K562 (cell line): ENCODE measurements at regions not wholly inside any gene's neighbourhood (a gene's known extent, or its start where the extent isn't known, plus 50 kb on each side); places are given as distances from the start of the nearest gene placed in this dataset.

Experiments
- ATAC-seq: fragments of 200-7000 bp; cut with Tn5 transposase; 3 replicates; pipeline ENCODE4 v1.9.1; 2020; ENCODE audit warnings: moderate library complexity
- BruUV-seq: library from RNA; stranded (reverse); fragments of 400-500 nt; replicated peaks from 2 replicates; lab custom pipeline; 2021; lab: Mats Ljungman, UMichigan
- CTCF ChIA-PET: fragments of 300-600 bp; formaldehyde crosslinking; extraction: SDS; loops from one replicate; lab custom pipeline; 2021; ENCODE audit warnings: low intra/inter-chr PET ratio; lab: Yijun Ruan, JAX
- POLR2A ChIA-PET: fragments of 300-600, 350-650 bp; sonication (Branson Sonifier 250); formaldehyde crosslinking; extraction: SDS; loops from one replicate; lab custom pipeline; 2021; ENCODE audit warnings: antibody characterized with exemption, inconsistent platforms; lab: Yijun Ruan, JAX
- DNase-seq, 4 experiments: peaks; one replicate each; pipeline versions ENCODE4 v3.0.0 to v3.0.0-alpha.2; 2011 to 2018; ENCODE audit warnings: low spot score in 3 of 4, mixed read lengths in 3 of 4; ENCODE audit errors: extremely low read depth in 1 of 4
- FAIRE-seq: peaks from 2 replicates; lab custom pipeline; 2011; peaks lifted over from hg19 to GRCh38; lab: Jason Lieb, UNC
- H2AFZ ChIP-seq: 2 replicates; pipeline ENCODE4 v1.6.0; 2011; ENCODE audit warnings: low read depth, low read length, control low read depth, inconsistent platforms
- H3K27ac ChIP-seq: fragments of 200-600 bp; 3 replicates; pipeline ENCODE4 v1.8.0; 2011; ENCODE audit warnings: low read depth, mild to moderate bottlenecking, control low read depth, inconsistent platforms, low read length, moderate library complexity, mixed read lengths; ENCODE audit errors: extremely low read depth
- H3K27me3 ChIP-seq, 2 experiments: fragments of 300-600 bp in 1 of 2; 2 replicates in 1 of 2; 3 replicates in 1 of 2; pipeline versions ENCODE4 v1.6.0 to v1.8.0; 2011; ENCODE audit warnings: inconsistent platforms in 2 of 2, low read length in 2 of 2, mild to moderate bottlenecking in 1 of 2, mixed read lengths in 1 of 2, moderate library complexity in 1 of 2; ENCODE audit not compliant: control insufficient read depth in 2 of 2, insufficient read depth in 2 of 2
- H3K36me3 ChIP-seq: fragments of 300-600 bp; 3 replicates; pipeline ENCODE4 v1.8.0; 2011; ENCODE audit warnings: mild to moderate bottlenecking, low read length, inconsistent platforms; ENCODE audit not compliant: control insufficient read depth, insufficient read depth
- H3K4me1 ChIP-seq, 2 experiments: fragments of 200-600 bp in 1 of 2; replicated peaks in 1 of 2; 2 replicates in 1 of 2; 3 replicates in 1 of 2; pipeline versions ENCODE4 v1.5.1 to v1.8.0; 2011; ENCODE audit warnings: inconsistent platforms in 2 of 2, low read length in 2 of 2, mild to moderate bottlenecking in 1 of 2, mixed read lengths in 1 of 2, moderate library complexity in 1 of 2; ENCODE audit not compliant: control insufficient read depth in 2 of 2, insufficient read depth in 2 of 2
- H3K4me2 ChIP-seq: 2 replicates; pipeline ENCODE4 v1.6.1; 2011; ENCODE audit warnings: low read length, control low read depth, inconsistent platforms, mixed read lengths; ENCODE audit not compliant: insufficient read depth
- H3K4me3 ChIP-seq: fragments of 200-600 bp; sonication (generic), shearing (Covaris generic); 2 replicates; pipeline ENCODE4 v1.5.1; 2016; ENCODE audit warnings: control low read depth, inconsistent platforms
- H3K79me2 ChIP-seq: fragments of 200-600 bp; 3 replicates; pipeline ENCODE4 v1.8.0; 2011; ENCODE audit warnings: low read length, inconsistent platforms; ENCODE audit not compliant: control insufficient read depth, insufficient read depth
- H3K9ac ChIP-seq, 2 experiments: 2 replicates each; pipeline versions ENCODE4 v1.6.0 to v1.6.1; 2011; ENCODE audit warnings: low read depth in 2 of 2, low read length in 2 of 2, control low read depth in 1 of 2, inconsistent platforms in 1 of 2, mild to moderate bottlenecking in 1 of 2, mixed read lengths in 1 of 2; ENCODE audit not compliant: insufficient read depth in 1 of 2
- H3K9me1 ChIP-seq: one replicate; pipeline ENCODE4 v1.6.0; 2011; ENCODE audit warnings: inconsistent platforms, mild to moderate bottlenecking, low read length, moderate library complexity; ENCODE audit not compliant: control insufficient read depth, insufficient read depth
- H3K9me3 ChIP-seq: replicated peaks from 2 replicates; pipeline ENCODE4 v1.5.1; 2011; ENCODE audit warnings: low read depth, low read length, inconsistent platforms; ENCODE audit not compliant: control insufficient read depth, insufficient read depth
- H4K20me1 ChIP-seq: replicated peaks from 2 replicates; pipeline ENCODE4 v1.6.1; 2011; ENCODE audit warnings: low read length, inconsistent platforms, mixed read lengths; ENCODE audit not compliant: control insufficient read depth, insufficient read depth
- CSDE1 ChIP-seq, 2 experiments: fragments of 450-650 bp; IDR thresholded peaks; 2 replicates each; pipeline ENCODE4 v1.6.1; 2016; ENCODE audit warnings: mild to moderate bottlenecking in 1 of 2
- FOXM1 ChIP-seq, 2 experiments: fragments of 450-650 bp in 1 of 2; sonication (generic) in 1 of 2; formaldehyde crosslinking in 1 of 2; IDR thresholded peaks; 2 replicates each; pipeline versions ENCODE4 v1.6.1 to v1.9.0; 2017 to 2022; ENCODE audit warnings: low read depth in 2 of 2, mild to moderate bottlenecking in 2 of 2, missing genetic modification reagents in 1 of 2, moderate library complexity in 1 of 2
- HDAC1 ChIP-seq, 2 experiments: fragments of 450-650 bp; IDR thresholded peaks; 2 replicates each; pipeline ENCODE4 v1.6.1; 2016 to 2017; ENCODE audit warnings: inconsistent platforms in 1 of 2, mild to moderate bottlenecking in 1 of 2, moderate library complexity in 1 of 2
- HNRNPLL ChIP-seq: fragments of 200-400 bp; formaldehyde crosslinking; IDR thresholded peaks from 2 replicates; pipeline ENCODE4 v1.6.1; 2017; ENCODE audit warnings: low read length, low read depth, mild to moderate bottlenecking; ENCODE audit not compliant: poor library complexity, severe bottlenecking
- MCM3 ChIP-seq: fragments of 450-650 bp; IDR thresholded peaks from 2 replicates; pipeline ENCODE4 v1.6.1; 2016
- MCM7 ChIP-seq, 2 experiments: fragments of 450-650 bp; IDR thresholded peaks; 2 replicates each; pipeline ENCODE4 v1.6.1; 2016 to 2018
- MEF2A ChIP-seq: IDR thresholded peaks from 2 replicates; pipeline ENCODE4 v1.6.1; 2011; ENCODE audit warnings: low read depth, mild to moderate bottlenecking, low read length, moderate library complexity; ENCODE audit not compliant: control insufficient read depth
- PRMT5 ChIP-seq: sonication (generic); formaldehyde crosslinking; IDR thresholded peaks from 2 replicates; pipeline ENCODE4 v1.5.0; 2020; ENCODE audit warnings: missing genetic modification reagents
- SREBF2 ChIP-seq: sonication (generic); formaldehyde crosslinking; IDR thresholded peaks from 2 replicates; pipeline ENCODE4 v1.4.0; 2020; ENCODE audit warnings: mild to moderate bottlenecking, missing genetic modification reagents
- U2AF2 ChIP-seq: fragments of 200-400 bp; formaldehyde crosslinking; optimal IDR thresholded peaks from 2 replicates; pipeline ENCODE3; 2017; ENCODE audit warnings: low read depth, mild to moderate bottlenecking, low read length
- ZC3H11A ChIP-seq: IDR thresholded peaks from 2 replicates; pipeline ENCODE4 v1.6.1; 2012; ENCODE audit warnings: low read depth, low read length, improper control_type of control experiment
- WGBS: fragments of 100-300 bp; shearing (Covaris generic); methylation state at CpG from one replicate; pipeline ENCODE4 v1.1.6; 2016; ENCODE audit warnings: low coverage, mixed read lengths; ENCODE audit not compliant: insufficient coverage; ENCODE audit errors: missing lambda C conversion rate; 5-methylcytosine and 5-hydroxymethylcytosine counted together
- in situ Hi-C: fragments of 300-500 bp; cut with MboI; formaldehyde crosslinking; loops from 4 replicates; pipeline ENCODE4 v1.15.0; 2018; ENCODE audit warnings: inconsistent platforms, mixed read lengths
- intact Hi-C: fragments of 100-400 bp; cut with micrococcal nuclease; formaldehyde crosslinking; loops from 2 replicates; pipeline ENCODE4 v1.14.2; 2022
- TF ChIP-seq, protein P1 (sequence below): sonication (generic); formaldehyde crosslinking; IDR thresholded peaks from 2 replicates; pipeline ENCODE4 v1.8.0; 2022; ENCODE audit warnings: mild to moderate bottlenecking, missing genetic modification reagents
- TF ChIP-seq, protein P2 (sequence below): fragments of 250-450 bp; sonication (Bioruptor Pico); IDR thresholded peaks from 2 replicates; pipeline ENCODE4 v1.4.0; 2020; ENCODE audit warnings: mild to moderate bottlenecking
- TF ChIP-seq, protein P3 (sequence below): fragments of 450-650 bp; formaldehyde crosslinking; conservative IDR thresholded peaks from 2 replicates; pipeline ENCODE4 v1.4.0; 2022; ENCODE audit warnings: mild to moderate bottlenecking, missing genetic modification characterization

DNA sequence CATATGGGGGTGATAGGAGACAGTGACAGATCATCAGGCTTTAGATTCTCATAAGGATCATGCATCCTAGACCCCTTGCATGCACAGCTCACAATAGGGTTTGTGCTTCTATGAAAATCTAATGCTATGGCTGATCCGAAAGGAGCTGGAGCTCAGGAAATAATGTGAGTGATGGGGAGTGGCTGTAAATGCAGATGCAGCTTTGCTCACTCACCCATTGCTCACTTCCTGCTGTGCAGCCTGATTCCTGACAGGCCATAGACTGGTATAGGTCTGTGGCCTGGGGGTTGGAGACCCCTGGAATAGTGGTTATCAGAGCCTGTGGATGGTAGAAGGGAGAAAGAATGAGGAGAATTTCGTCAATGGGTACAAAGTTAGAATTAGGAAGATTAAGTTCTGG lies 2751.1 kb downstream of the ARAP2 start:
- Histone ChIP-seq H4K20me1 (no peaks in the 10 kb centered on the region), H3K9me1 (no peaks in the 10 kb centered on the region), H3K79me2 (no peaks in the 10 kb centered on the region), H3K9ac (no peak overlapping the region), H3K36me3 (no peaks in the 10 kb centered on the region), H3K27me3 (no peaks in the 10 kb centered on the region), H3K4me3 (no peak overlapping the region), H3K9me3 (no peaks in the 10 kb centered on the region), H3K27ac (no peak overlapping the region), H3K4me1 (no peaks in the 10 kb centered on the region), H2AFZ (no peak overlapping the region), H3K4me2 (no peak overlapping the region)
- DNase-seq (no peak), FAIRE-seq (no peak), ATAC-seq (no peak)
- TF ChIP-seq, protein P1, sequence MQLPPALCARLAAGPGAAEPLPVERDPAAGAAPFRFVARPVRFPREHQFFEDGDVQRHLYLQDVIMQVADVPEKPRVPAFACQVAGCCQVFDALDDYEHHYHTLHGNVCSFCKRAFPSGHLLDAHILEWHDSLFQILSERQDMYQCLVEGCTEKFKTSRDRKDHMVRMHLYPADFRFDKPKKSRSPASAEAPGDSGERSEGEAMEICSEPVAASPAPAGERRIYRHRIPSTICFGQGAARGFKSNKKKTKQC (CRISPR knock-in tag), result no peak
- TF ChIP-seq, protein P2, sequence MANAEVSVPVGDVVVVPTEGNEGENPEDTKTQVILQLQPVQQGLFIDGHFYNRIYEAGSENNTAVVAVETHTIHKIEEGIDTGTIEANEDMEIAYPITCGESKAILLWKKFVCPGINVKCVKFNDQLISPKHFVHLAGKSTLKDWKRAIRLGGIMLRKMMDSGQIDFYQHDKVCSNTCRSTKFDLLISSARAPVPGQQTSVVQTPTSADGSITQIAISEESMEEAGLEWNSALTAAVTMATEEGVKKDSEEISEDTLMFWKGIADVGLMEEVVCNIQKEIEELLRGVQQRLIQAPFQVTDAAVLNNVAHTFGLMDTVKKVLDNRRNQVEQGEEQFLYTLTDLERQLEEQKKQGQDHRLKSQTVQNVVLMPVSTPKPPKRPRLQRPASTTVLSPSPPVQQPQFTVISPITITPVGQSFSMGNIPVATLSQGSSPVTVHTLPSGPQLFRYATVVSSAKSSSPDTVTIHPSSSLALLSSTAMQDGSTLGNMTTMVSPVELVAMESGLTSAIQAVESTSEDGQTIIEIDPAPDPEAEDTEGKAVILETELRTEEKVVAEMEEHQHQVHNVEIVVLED (CRISPR knock-in tag), result no peak
- TF ChIP-seq MEF2A, result no peak
- TF ChIP-seq SREBF2 (CRISPR knock-in tag), result no peak
- no peak for TF ChIP-seq HDAC1 (IDR thresholded peaks at IDR 0.05)
- TF ChIP-seq MCM3, result no peak
- TF ChIP-seq, protein P3, sequence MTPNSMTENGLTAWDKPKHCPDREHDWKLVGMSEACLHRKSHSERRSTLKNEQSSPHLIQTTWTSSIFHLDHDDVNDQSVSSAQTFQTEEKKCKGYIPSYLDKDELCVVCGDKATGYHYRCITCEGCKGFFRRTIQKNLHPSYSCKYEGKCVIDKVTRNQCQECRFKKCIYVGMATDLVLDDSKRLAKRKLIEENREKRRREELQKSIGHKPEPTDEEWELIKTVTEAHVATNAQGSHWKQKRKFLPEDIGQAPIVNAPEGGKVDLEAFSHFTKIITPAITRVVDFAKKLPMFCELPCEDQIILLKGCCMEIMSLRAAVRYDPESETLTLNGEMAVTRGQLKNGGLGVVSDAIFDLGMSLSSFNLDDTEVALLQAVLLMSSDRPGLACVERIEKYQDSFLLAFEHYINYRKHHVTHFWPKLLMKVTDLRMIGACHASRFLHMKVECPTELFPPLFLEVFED, result no peak
- TF ChIP-seq PRMT5 (CRISPR knock-in tag), result no peak
- no peak for TF ChIP-seq FOXM1 (IDR thresholded peaks at IDR 0.05; ENCODE audit: low read depth)
- TF ChIP-seq FOXM1 (CRISPR knock-in tag; IDR thresholded peaks at IDR 0.05; ENCODE audit: low read depth), result no peak
- no peak for TF ChIP-seq HNRNPLL
- no peak for TF ChIP-seq MCM7 (IDR thresholded peaks at IDR 0.05)
- TF ChIP-seq U2AF2, result no peak
- TF ChIP-seq CSDE1 (IDR thresholded peaks at IDR 0.05), result no peak
- no peak for TF ChIP-seq ZC3H11A
- in situ Hi-C loops, result no loop called here
- intact Hi-C loops, result no loop called here
- WGBS, result 0% methylated on average over 2 of the region's 2 CpGs
- ChIA-PET CTCF (no interaction called here), POLR2A (no interaction called here)
- BruUV-seq, result no TSS peak
